ENCODE measurements at regions not wholly inside any gene's neighbourhood (a gene's known extent, or its start where the extent isn't known, plus 50 kb on each side); places are given as distances from the start of the nearest gene placed in this dataset.

DNA sequence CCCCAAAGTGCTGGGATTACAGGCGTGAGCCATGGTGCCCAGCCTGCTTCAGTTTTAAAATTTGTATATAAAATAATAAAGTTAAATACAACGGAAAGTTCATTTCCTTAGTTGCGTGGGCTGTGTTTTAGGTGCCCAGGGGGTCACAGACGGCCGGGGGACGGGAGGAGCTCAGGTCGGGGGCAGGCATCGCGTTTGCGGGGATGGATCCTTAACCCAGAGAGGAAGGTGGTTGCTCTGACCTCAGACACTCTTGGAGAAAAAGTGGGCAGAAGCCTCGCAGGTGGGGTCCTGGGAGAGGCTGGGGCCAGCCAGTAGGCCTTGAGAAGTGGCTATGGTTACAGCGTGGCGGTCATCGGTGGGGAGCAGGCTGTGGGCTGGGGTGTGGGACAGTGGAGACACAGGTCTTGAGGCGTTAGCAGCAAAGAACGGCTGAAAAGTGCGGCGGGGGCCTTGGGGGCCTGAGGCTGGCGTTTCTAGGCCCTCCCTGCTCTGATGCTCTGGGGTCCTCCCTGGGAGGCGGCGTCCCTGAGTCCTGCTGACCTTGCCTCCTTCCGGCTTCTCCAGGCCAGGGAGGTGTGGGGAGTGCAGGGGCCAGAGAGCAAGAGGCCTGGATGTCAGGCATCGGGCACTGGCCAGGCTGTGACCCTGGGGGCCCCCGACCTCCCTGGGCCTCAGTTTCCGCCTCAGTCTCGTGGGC lies 54.4 kb downstream of the UNCX start:
- no peak for DNase-seq
- no peaks in the 10 kb centered on the region for H3K36me3 ChIP-seq (replicated peaks; ENCODE audit: control insufficient read depth, insufficient read depth, low read length)
- no peak overlapping the region for H3K4me3 ChIP-seq (ENCODE audit: insufficient read depth, low read depth, low read length)
- peaks cover 2% of the 10 kb centered on the region; the same call in 1 of the 2 replicates for H3K27me3 ChIP-seq (ENCODE audit: control insufficient read depth, insufficient read depth, low read length)

- H3K36me3 ChIP-seq (replicated peaks; ENCODE audit: control insufficient read depth, insufficient read depth, low read length), result no peaks in the 10 kb centered on the region
- H3K27me3 ChIP-seq (ENCODE audit: control insufficient read depth, insufficient read depth, low read length), result peaks cover 2% of the 10 kb centered on the region; the same call in 1 of the 2 replicates
- H3K4me3 ChIP-seq (ENCODE audit: insufficient read depth, low read depth, low read length), result no peak overlapping the region
- no peak for DNase-seq
Measured at GRCh38 chr7:1287752-1288201, 55.1 kb downstream of the UNCX start.

DNA sequence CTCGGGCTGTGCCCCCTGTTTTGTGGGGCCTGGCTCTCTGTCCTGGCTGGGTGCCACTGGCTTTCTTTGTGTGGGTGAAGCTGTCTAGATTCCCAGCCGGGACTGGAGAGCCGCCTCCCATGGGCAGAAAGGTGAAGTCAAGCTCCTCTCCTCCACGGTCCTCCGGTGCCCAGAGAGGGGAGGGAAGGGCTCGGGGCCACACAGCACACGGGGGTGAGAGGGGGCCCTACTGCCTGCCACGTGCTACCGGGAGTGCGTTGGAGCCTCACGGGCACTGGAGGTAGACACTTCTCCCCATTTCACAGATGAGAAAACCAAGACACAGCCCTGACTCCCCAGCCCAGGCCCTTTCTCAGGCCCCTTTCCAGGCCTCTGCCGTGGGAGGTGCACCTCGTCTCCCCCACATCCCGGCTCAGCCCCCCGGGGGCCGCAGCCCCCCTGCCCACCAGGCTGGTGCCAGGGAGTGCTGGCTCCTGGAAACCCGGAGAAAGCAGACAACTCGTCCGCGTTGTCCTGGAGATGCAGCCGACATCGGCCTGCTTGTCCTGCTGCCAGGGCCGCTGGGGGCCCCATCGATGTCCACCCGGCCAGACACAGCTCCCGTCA lies 55.8 kb downstream of the UNCX start:
- H3K36me3 ChIP-seq (replicated peaks; ENCODE audit: control insufficient read depth, insufficient read depth, low read length), result no peaks in the 10 kb centered on the region
- peaks cover 2% of the 10 kb centered on the region; the same call in 1 of the 2 replicates for H3K27me3 ChIP-seq (ENCODE audit: control insufficient read depth, insufficient read depth, low read length)
- no peak for DNase-seq
- no peak overlapping the region for H3K4me3 ChIP-seq (ENCODE audit: insufficient read depth, low read depth, low read length)

GRCh38 chr7:1288996-1289551 lies 56.4 kb downstream of the UNCX start:
- no peak overlapping the region for H3K4me3 ChIP-seq (ENCODE audit: insufficient read depth, low read depth, low read length)
- H3K27me3 ChIP-seq (ENCODE audit: control insufficient read depth, insufficient read depth, low read length), result peaks cover 2% of the 10 kb centered on the region; the same call in 1 of the 2 replicates
- peak; percentile 65 for DNase-seq
- H3K36me3 ChIP-seq (replicated peaks; ENCODE audit: control insufficient read depth, insufficient read depth, low read length), result no peaks in the 10 kb centered on the region

- Histone ChIP-seq H3K36me3 (replicated peaks; ENCODE audit: control insufficient read depth, insufficient read depth, low read length) (no peaks in the 10 kb centered on the region), H3K4me3 (ENCODE audit: insufficient read depth, low read depth, low read length) (no peak overlapping the region), H3K27me3 (ENCODE audit: control insufficient read depth, insufficient read depth, low read length) (peaks cover 2% of the 10 kb centered on the region; the same call in 1 of the 2 replicates)
- DNase-seq, result no peak
Measured at GRCh38 chr7:1289666-1290025, 57.0 kb downstream of the UNCX start.

- peak; percentile 89 for DNase-seq
- peaks cover 2% of the 10 kb centered on the region; the same call in 1 of the 2 replicates for H3K27me3 ChIP-seq (ENCODE audit: control insufficient read depth, insufficient read depth, low read length)
- H3K36me3 ChIP-seq (replicated peaks; ENCODE audit: control insufficient read depth, insufficient read depth, low read length), result no peaks in the 10 kb centered on the region
- H3K4me3 ChIP-seq (ENCODE audit: insufficient read depth, low read depth, low read length), result peak overlapping the region; percentile 32; the same call in 1 of the 2 replicates
Measured at GRCh38 chr7:1290026-1290678, 57.5 kb downstream of the UNCX start.

DNA sequence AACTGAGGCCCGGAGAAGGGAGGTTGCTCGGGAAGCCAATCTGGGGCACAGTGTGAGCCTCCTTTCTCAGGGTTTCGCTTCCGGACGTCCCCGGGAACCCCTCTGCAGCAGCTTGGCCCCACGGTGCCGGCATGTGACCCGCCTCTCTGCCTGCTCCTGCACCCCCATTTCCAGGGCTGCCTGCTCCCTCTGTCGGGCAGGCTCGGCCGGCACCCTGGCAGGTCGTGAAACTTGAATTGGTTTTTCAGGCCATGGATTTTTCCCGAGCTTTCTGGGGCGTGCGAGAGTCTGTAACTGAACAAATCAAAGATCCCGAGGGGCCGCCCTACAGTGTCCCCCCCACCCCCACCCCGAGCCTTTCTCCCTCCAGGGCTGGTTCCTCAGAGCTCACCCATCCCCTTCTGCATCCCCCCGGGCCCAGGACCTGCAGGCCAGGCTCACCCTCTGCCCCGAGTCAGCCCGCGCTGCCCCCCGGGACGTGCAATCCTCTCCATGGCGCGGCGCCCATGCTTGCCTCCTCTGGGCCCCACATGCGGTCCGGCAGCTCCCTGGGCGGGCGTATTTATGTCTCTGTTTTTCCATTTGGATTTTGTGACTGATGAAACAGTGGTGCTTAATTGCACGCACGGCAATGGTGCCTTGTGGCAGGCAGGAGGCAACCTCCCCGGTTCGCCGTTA lies 58.1 kb downstream of the UNCX start:
- Histone ChIP-seq H3K4me3 (ENCODE audit: insufficient read depth, low read depth, low read length) (peak overlapping the region; percentile 32; the same call in 1 of the 2 replicates), H3K36me3 (replicated peaks; ENCODE audit: control insufficient read depth, insufficient read depth, low read length) (no peaks in the 10 kb centered on the region), H3K27me3 (ENCODE audit: control insufficient read depth, insufficient read depth, low read length) (peaks cover 2% of the 10 kb centered on the region; the same call in 1 of the 2 replicates)
- DNase-seq, result peak; percentile 78

GRCh38 chr7:1291357-1291689 lies 58.7 kb downstream of the UNCX start:
- DNase-seq, result no peak
- Histone ChIP-seq H3K27me3 (ENCODE audit: control insufficient read depth, insufficient read depth, low read length) (peaks cover 2% of the 10 kb centered on the region; the same call in 1 of the 2 replicates), H3K4me3 (ENCODE audit: insufficient read depth, low read depth, low read length) (no peak overlapping the region), H3K36me3 (replicated peaks; ENCODE audit: control insufficient read depth, insufficient read depth, low read length) (no peaks in the 10 kb centered on the region)

GRCh38 chr7:1291845-1292765 lies 59.4 kb downstream of the UNCX start:
- no peak for DNase-seq
- H3K36me3 ChIP-seq (replicated peaks; ENCODE audit: control insufficient read depth, insufficient read depth, low read length), result no peaks in the 10 kb centered on the region
- no peak overlapping the region for H3K4me3 ChIP-seq (ENCODE audit: insufficient read depth, low read depth, low read length)
- H3K27me3 ChIP-seq (ENCODE audit: control insufficient read depth, insufficient read depth, low read length), result peaks cover 2% of the 10 kb centered on the region; the same call in 1 of the 2 replicates

GRCh38 chr7:1292972-1293830 lies 60.5 kb downstream of the UNCX start:
- H3K27me3 ChIP-seq (ENCODE audit: control insufficient read depth, insufficient read depth, low read length), result peaks cover 2% of the 10 kb centered on the region; the same call in 1 of the 2 replicates
- H3K4me3 ChIP-seq (ENCODE audit: insufficient read depth, low read depth, low read length), result no peak overlapping the region
- DNase-seq, result no peak
- no peaks in the 10 kb centered on the region for H3K36me3 ChIP-seq (replicated peaks; ENCODE audit: control insufficient read depth, insufficient read depth, low read length)

DNA sequence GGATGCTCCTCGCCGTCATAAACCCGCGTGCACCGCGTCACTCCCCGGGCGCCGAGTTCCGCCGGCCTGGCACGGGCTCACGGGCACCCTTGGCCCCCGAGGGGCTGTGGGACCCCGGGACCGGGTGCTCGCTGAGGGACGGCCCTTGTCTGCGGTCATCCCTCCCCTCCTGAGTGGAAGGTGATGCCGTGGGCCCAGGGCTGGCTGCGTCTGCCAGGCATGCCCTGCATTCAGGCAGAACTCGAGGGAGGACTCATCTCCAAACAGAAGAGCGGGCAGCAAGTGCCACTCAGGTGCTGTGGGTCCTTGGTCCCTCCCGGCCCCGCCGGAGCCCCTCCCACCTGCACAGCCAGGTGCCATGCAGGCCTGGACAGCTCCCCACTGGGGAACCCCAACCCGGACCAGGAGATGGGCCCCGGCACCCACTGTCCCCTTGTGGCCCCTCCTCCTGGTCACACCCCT lies 61.3 kb downstream of the UNCX start:
- peaks cover 2% of the 10 kb centered on the region; the same call in 1 of the 2 replicates for H3K27me3 ChIP-seq (ENCODE audit: control insufficient read depth, insufficient read depth, low read length)
- no peak for DNase-seq

DNA sequence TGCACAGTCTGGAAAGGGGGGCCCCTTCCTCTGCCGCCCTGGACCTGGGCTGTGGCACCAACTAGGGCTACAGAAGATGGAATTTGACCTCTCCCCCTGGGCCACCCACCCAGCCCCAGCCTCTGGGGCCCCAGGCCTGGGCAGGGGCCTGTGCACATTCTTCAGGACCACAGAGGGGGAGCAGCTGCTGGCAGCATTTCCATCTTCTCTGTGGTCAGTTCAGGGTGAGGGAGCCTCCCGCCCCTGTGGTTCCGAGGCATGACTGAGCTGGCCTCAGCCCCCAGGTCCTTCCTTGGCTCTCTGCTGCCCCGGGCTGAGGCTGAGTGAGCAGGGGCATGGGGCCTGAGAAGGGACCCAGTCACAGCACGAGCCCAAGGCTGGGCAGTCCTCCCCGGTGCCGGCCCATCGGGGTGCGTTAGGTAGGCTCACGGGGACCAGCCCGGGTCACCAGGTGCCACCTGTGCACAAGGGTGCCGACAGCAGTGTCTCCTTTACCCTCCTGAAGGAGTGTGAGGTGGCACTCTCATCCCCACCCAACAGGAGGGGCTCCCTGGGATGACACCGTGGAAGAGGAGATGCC lies 63.2 kb downstream of the UNCX start:
- H3K4me3 ChIP-seq (ENCODE audit: insufficient read depth, low read depth, low read length), result no peak overlapping the region
- no peaks in the 10 kb centered on the region for H3K36me3 ChIP-seq (replicated peaks; ENCODE audit: control insufficient read depth, insufficient read depth, low read length)
- no peak for DNase-seq
- H3K27me3 ChIP-seq (ENCODE audit: control insufficient read depth, insufficient read depth, low read length), result no peaks in the 10 kb centered on the region

More for the DNA sequence above, 61.3 kb downstream of the UNCX start:
- Histone ChIP-seq H3K36me3 (replicated peaks; ENCODE audit: control insufficient read depth, insufficient read depth, low read length) (no peaks in the 10 kb centered on the region), H3K4me3 (ENCODE audit: insufficient read depth, low read depth, low read length) (no peak overlapping the region)

Measured in H7 (cell line).